Uterus (tissue), 3 donors: ENCODE measurements at regions not wholly inside any gene's neighbourhood (a gene's known extent, or its start where the extent isn't known, plus 50 kb on each side); places are given as distances from the start of the nearest gene placed in this dataset.

Experiments
- DNase-seq, 2 donors: peaks; one replicate each; pipeline ENCODE4 v3.0.0-alpha.2; 2019 to 2020
- H3K27ac ChIP-seq, 2 donors: fragments of 200-600 bp; sonication (generic); 1 replicate in 1 of 2; 2 replicates in 1 of 2; pipeline ENCODE4 v1.5.1; 2016 to 2018
- H3K27me3 ChIP-seq, 2 donors: fragments of 200-600 bp; sonication (generic); one replicate each; pipeline ENCODE4 v1.5.1; 2018 to 2019; ENCODE audit warnings: control low read depth in 1 of 2
- H3K36me3 ChIP-seq, 2 donors: fragments of 200-600 bp; sonication (generic); one replicate each; pipeline ENCODE4 v1.5.1; 2019; ENCODE audit warnings: control low read depth in 1 of 2
- H3K4me1 ChIP-seq, 2 donors: fragments of 200-600 bp; sonication (generic); one replicate each; pipeline ENCODE4 v1.5.1; 2018 to 2019; ENCODE audit warnings: control low read depth in 1 of 2
- H3K4me3 ChIP-seq, 2 donors: fragments of 200-600 bp; sonication (generic); 1 replicate in 1 of 2; 2 replicates in 1 of 2; pipeline ENCODE4 v1.5.1; 2018 to 2019; ENCODE audit warnings: mild to moderate bottlenecking in 1 of 2
- H3K9me3 ChIP-seq, 2 donors: fragments of 200-600 bp; sonication (generic); one replicate each; pipeline ENCODE4 v1.5.1; 2019; ENCODE audit warnings: control low read depth in 1 of 2
- CTCF ChIP-seq, 4 experiments: fragments of 200-600 bp in 2 of 4; fragments of 450-650 bp in 2 of 4; sonication (generic) in 2 of 4; IDR thresholded peaks; one replicate each; pipeline ENCODE4 v1.5.1; 2016 to 2019; ENCODE audit warnings: antibody characterized with exemption in 4 of 4, mild to moderate bottlenecking in 2 of 4, moderate library complexity in 1 of 4
- POLR2A ChIP-seq, 2 donors: fragments of 450-650 bp; IDR thresholded peaks; one replicate each; pipeline ENCODE4 v1.6.1; 2016; ENCODE audit warnings: antibody characterized with exemption in 2 of 2, mild to moderate bottlenecking in 1 of 2, moderate library complexity in 1 of 2
- intact Hi-C: fragments of 100-400 bp; cut with DNase I; formaldehyde crosslinking; loops from one replicate; pipeline ENCODE4 v1.15.1; 2023; ENCODE audit warnings: low total_unique reads
- donor health status: DM: yes; HTN: yes; CAD: no.

- Histone ChIP-seq H3K9me3 (peaks cover 0 to 9% of the 10 kb centered on the region in 2 donors), H3K4me1 (no peaks in the 10 kb centered on the region), H3K27me3 (no peaks in the 10 kb centered on the region), H3K4me3 (no peak overlapping the region), H3K27ac (no peak overlapping the region), H3K36me3 (no peaks in the 10 kb centered on the region)
- intact Hi-C loops, result no loop called here
- TF ChIP-seq POLR2A (IDR thresholded peaks at IDR 0.05), result no peak
- TF ChIP-seq CTCF (IDR thresholded peaks at IDR 0.05), result no peak
- DNase-seq, result no peak
These were observed 330.2 kb downstream of the PTTG2 start for GRCh38 chr4:38290366-38290765.

GRCh38 chr4:38290914-38291313 is 330.7 kb downstream of the PTTG2 start:
- Histone ChIP-seq H3K4me3 (no peak overlapping the region), H3K9me3 (peaks cover 0 to 9% of the 10 kb centered on the region in 2 donors), H3K4me1 (no peaks in the 10 kb centered on the region), H3K27ac (no peak overlapping the region), H3K27me3 (no peaks in the 10 kb centered on the region), H3K36me3 (no peaks in the 10 kb centered on the region)
- DNase-seq, result no peak
- intact Hi-C loops, result no loop called here
- TF ChIP-seq CTCF (IDR thresholded peaks at IDR 0.05) (no peak), POLR2A (IDR thresholded peaks at IDR 0.05) (no peak)

- intact Hi-C loops, result no loop called here
- Histone ChIP-seq H3K27ac (no peak overlapping the region), H3K27me3 (no peaks in the 10 kb centered on the region), H3K9me3 (peaks cover 0 to 9% of the 10 kb centered on the region in 2 donors), H3K4me3 (no peak overlapping the region), H3K4me1 (no peaks in the 10 kb centered on the region), H3K36me3 (no peaks in the 10 kb centered on the region)
- DNase-seq, result no peak
- no peak for TF ChIP-seq CTCF (IDR thresholded peaks at IDR 0.05)
- no peak for TF ChIP-seq POLR2A (IDR thresholded peaks at IDR 0.05)
These were observed 332.3 kb downstream of the PTTG2 start for GRCh38 chr4:38292529-38292928.

- TF ChIP-seq CTCF (IDR thresholded peaks at IDR 0.05) (no peak), POLR2A (IDR thresholded peaks at IDR 0.05) (no peak)
- intact Hi-C loops, result no loop called here
- DNase-seq, result no peak
These were observed 334.0 kb downstream of the PTTG2 start for GRCh38 chr4:38294238-38294637.

GRCh38 chr4:38297061-38297460 is 336.9 kb downstream of the PTTG2 start:
- H3K4me1 ChIP-seq, result no peaks in the 10 kb centered on the region
- peaks cover 0 to 17% of the 10 kb centered on the region in 2 donors for H3K9me3 ChIP-seq
- no peak for DNase-seq
- intact Hi-C loops, result no loop called here
- no peak overlapping the region for H3K27ac ChIP-seq
- H3K27me3 ChIP-seq, result no peaks in the 10 kb centered on the region
- no peak overlapping the region for H3K4me3 ChIP-seq
- TF ChIP-seq POLR2A (IDR thresholded peaks at IDR 0.05) (no peak), CTCF (IDR thresholded peaks at IDR 0.05) (no peak)
- no peaks in the 10 kb centered on the region for H3K36me3 ChIP-seq

More at GRCh38 chr4:38294238-38294637, 334.0 kb downstream of the PTTG2 start:
- H3K36me3 ChIP-seq, result no peaks in the 10 kb centered on the region
- peaks cover 0 to 17% of the 10 kb centered on the region in 2 donors for H3K9me3 ChIP-seq
- H3K27ac ChIP-seq, result no peak overlapping the region
- H3K4me3 ChIP-seq, result no peak overlapping the region
- no peaks in the 10 kb centered on the region for H3K4me1 ChIP-seq
- H3K27me3 ChIP-seq, result no peaks in the 10 kb centered on the region
